DND-41 (cell line): ENCODE measurements at regions not wholly inside any gene's neighbourhood (a gene's known extent, or its start where the extent isn't known, plus 50 kb on each side); places are given as distances from the start of the nearest gene placed in this dataset.

ENCODE experiments used
- CTCF ChIP-seq: IDR thresholded peaks from 2 replicates; pipeline ENCODE4 v1.5.1; 2012; ENCODE audit warnings: borderline replicate concordance, low read length, moderate library complexity, mild to moderate bottlenecking; ENCODE audit not compliant: poor library complexity, severe bottlenecking; ENCODE audit errors: extremely low read depth
- EZH2 ChIP-seq: IDR thresholded peaks from 3 replicates; pipeline ENCODE4 v1.6.1; 2012; ENCODE audit warnings: borderline replicate concordance, low read depth, mild to moderate bottlenecking, moderate library complexity, low read length, inconsistent platforms; ENCODE audit not compliant: severe bottlenecking

- TF ChIP-seq EZH2, result no peak
- TF ChIP-seq CTCF, result peak; percentile 39
These were observed 59.4 kb upstream of the MSTN start for GRCh38 chr2:190121971-190122370.
